ENCODE measurements at regions not wholly inside any gene's neighbourhood (a gene's known extent, or its start where the extent isn't known, plus 50 kb on each side); places are given as distances from the start of the nearest gene placed in this dataset.
"Not testable (repeated sequence)": the region's sequence is repeated elsewhere in the genome, so short reads cannot be mapped to it uniquely, and the experiment has no call there.

DNA sequence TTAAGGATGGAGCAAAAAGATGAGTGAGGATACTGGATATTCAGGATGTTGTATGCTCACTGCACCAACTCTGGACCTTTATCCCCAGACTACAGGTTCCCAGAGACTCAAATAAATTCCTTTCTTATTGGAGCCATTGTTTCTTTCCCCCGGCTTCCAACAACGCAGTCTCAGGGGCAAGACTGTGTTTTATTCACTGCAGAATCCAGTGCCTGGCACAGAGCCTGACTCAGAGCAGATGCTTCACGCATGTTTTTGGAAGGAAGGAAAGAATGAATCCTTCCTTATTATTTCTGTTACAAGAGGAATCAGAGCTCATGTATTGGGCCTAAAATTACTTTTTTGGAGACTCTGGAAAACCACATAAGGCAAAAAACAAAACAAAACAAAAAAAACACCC, 96.0 kb upstream of the VGLL4 start:
- no peak for DNase-seq

DNA sequence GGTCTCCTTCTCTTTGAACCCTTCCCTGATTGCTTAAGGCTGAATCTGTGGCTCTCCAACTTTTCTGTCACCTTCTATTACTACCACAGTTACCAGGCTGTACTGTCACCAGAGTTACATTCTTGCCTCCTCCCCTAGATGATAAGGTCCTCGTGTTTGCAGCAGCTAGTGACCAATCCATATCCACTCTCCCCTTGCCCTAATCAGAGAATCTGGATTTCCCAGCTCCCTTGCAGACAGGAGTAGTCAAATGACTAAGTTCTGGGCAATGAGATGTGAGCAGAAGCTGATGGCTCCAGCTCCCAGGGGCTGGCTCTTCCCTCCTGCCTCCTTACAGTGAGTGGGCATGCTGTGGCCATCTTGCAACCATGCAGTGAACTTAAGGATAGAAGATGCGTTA, 95.4 kb upstream of the VGLL4 start:
- DNase-seq: no peak

DNA sequence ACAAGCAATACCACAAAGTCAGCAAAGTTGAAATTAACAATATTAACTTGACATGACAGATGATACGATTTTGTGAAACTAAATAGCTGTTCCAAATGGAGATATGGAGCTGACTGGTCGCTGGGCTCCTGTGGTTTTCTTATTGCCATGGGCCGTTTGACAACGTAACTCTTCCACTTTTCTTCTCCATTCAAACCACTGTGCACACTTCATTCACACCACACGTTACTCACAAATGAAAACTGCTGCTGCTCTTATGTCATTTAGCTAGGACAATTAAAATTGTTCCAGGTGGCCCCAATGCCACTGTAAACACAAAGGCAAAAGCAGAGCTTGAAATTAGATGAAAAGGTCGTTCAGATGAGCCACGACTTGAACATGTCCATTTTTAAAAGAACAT, 94.0 kb upstream of the VGLL4 start:
- DNase-seq: no peak

DNA sequence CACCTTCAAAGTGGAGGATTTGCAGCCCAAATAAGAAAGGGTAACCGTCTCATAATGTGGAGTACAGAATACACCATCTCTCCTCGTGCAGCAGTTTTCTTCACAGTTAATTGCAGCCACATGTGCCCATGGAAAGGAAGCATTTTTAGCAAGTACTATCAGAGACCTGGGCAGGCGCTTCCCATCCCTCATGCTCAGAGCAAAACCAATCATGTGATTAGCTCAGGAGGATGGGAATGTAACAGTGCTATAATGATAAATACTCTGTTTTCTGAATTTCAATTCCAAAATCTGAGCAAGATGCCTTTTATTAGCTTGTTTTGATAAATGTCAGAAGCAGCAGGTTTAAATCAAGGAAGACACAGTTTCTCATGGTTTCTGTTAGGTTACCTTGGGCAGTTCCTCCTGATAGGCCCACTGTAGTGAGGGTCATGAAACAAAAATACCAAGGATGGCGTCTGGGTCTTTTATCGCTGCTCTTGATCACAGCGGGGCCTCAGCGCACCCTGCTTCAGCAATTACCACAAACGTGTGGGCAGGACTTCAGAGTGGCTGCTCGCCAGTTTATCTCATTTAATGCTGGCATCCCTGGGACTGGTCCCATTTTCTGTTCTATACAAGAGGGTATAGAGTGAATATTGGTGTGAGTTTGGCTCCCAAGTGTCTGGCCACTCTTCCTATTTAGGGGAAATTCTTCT, 92.6 kb upstream of the VGLL4 start:
- DNase-seq: no peak

DNA sequence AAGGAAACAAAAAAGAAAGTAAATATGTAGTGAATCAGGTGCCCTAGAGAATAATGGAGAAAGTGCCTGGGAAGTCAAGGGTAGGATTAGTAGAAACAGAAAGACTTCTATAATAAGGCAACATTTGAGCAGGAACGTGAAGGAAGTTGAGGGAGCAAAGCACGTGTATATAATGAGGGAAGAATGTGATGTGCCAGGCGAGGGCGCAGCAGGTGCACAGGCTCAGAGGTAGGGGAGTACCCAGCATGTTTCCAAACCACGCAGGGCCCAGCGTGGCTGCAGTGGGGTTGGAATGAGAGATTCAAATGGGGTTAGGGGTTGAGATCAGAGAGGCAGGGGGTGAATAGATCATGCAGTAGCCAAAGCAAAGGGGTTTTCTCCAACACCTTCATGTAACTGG, 91.9 kb upstream of the VGLL4 start:
- no peak for DNase-seq

DNA sequence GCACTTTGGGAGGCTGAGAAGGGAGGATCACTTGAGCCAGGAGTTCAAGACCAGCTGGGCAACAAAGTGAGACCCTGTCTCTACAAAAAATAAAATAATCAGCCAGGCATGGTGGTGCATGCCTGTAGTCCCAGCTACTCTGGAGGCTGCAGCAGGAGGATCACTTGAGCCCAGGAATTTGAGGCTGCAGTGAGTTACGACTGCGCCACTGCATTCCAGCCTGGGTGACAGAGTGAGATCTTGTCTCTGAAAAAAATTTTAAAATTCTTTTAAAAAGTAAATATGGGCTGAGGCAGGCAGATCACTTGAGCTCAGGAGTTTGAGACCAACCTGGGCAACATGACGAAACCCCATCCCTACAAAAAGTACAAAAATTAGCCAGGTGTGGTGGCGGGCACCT, 91.4 kb upstream of the VGLL4 start:
- not testable (repeated sequence) for DNase-seq

DNA sequence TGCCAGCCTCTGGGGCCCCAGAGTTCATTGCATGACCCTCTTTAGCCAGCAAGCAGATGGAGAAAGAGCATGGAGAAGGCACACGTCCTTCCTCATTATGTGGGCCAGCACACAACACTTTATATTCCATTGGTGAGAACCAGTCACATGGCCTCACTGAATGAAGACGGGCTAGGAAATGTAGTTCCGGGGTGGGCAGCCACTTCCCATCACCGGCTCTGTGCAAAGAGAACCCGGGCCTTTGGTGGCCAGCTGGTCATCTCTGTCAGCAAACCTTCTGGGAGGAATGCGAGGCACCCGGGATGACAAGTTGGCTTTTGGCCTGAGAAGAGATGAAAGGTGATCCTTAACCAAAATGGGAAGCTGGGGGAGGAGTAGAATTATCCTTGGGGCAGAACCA, 90.2 kb upstream of the VGLL4 start:
- no peak for DNase-seq

DNA sequence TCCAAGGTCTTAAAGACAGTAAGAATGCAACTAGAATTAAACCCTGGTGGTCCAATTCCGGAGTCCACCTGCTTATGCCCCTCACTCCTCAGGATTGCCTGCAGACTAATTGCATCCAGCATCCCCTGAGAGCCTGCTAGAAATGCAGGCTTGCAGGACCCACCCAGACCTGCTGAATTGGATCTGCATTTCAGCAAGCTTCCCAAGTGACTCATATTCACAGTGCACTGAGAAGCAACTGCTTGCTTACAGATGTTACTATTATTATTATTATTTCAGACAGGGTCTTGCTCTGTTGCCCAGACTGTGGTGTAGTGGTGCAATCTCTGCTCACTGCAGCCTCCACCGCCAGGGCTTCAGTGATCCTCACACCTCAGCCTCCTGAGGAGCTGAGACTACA, 83.5 kb upstream of the VGLL4 start:
- DNase-seq: no peak

DNA sequence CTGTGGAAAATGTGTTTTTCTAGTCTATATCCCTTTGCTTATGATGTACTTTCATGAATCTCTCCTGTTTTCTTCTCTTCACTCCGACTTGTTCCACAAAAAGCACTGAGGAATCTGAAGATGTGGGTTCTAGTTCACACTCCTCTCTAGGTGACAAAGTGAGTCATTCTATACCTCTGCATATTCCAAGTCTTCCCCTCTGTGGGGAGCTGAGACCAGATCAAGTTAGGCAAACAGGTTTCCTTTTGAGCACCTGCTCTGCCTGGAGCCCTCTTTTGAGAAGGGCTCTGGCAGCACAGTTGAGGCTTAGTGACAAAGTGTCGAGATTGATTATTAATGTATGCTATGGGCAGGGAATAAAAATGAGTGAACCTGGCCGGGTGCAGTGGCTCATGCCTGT, 82.4 kb upstream of the VGLL4 start:
- no peak for DNase-seq

DNA sequence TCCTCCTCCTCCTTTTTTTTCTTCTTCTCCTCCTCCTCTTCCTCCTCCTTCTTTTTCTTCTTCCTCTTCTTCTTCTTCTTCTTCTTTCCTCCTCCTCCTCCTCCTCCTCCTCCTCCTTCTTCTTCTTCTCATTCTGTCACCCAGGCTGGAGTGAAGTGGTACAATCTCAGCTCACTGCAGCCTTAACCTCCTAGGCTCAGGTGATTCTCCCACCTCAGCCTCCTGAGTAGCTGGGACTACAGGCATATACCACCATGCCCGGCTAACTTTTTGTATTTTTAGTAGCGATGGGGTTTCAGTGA, 81.6 kb upstream of the VGLL4 start:
- not testable (repeated sequence) for DNase-seq

DNA sequence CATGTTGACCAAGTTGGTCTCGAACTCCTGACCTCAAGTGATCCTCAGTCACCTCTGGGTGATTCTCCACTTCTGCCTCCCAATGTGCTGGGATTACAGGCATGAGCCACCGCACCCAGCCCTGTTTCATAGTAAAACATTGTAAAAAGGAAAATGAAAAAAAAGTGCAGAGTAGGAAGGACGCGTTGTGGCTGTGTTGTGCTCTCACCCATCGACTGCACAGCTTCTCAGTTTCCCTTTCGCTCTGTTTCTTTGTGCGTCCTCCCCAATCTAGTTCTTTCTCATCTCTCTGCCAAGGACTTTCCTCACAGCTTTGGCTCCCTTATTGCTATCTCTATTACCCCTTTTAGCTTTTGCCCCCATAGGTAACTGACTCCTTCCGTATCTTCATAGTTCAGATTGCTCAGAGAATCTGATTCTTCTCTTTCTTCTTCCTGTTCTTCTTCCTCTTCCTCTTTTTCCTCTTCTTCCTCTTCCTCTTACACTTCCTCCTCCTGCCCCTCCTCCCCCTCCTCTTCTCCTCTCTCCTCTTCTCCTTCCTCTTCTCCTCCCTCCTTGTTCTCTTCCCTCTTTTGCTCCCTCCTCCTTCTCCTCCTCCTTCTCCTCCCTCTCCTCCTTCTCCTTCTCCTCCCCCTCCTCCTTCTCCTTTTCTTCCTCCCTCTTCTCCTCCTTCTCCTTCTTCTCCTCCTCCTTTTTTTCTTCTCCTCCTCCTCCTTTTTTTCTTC, 81.1 kb upstream of the VGLL4 start:
- DNase-seq: no peak

DNA sequence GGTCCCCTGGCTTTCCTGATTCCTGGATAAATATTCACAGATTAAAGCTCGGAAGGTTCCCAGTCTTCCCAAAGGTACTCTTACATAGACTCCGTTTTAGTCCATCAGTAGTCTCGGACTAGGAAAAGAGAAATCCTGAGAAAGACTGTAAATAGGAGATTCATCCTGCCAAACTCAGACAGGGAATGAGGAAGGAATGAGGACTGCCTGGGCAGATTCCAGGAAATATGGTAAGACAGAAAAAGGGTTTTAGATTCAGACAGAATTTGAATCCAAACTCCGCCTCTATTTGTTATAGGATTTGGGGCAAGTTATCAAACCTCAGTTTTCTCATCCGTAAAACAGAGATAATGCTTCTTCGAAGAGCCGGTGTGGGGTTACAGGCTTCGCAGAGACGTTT, 77.8 kb upstream of the VGLL4 start:
- no peak for DNase-seq

DNA sequence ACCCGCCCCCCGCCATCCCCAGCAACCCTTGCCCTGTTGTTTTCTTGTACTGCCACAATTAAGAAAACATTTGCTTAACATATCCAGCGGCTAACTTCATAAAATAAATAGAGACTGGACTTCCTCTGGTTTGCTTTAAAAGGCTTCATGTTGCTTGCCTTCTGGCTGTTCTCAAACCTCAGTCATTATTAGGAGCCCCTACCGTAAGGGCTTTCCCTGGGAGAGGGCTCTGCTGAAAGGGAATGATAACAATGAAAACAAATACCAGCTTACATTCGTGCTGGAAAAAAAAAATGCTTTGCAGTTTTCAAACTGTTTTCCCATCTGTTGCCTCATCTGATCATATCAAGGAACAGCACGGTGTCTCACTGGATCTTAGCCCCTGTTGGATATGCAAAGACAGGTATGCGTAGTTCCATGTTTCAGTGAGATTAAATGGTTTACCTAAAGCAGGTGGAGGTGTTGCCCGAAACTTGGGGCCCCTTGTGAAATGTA, 77.2 kb upstream of the VGLL4 start:
- DNase-seq: no peak

DNA sequence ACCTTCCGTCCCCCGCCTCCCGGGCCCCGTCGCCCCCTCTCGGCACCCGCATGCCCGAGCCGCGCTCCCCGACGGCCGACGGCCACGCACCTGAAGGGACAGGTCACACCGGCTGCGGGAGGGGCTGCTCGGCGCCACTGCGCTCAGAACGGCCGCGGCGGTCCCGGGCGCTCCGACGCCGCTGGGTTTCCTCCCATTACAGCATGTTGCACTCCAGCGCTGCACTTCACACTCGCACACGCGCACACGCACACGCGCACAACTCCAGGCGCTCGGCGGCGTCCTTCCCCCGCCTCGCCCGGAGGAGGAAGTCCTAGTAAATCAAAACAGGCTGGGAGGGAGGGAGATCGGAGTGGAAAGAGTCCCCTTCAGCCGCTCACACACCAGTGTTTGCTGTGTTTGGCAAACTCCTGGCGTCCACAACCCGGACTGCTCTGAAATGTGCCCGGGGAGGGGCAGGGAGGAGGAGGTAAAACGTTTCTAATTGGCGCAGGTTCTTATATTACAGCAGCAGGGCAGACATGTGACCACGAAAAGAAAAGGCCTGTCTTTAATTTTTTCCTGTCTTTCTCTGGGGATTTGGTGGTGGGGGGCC, 76.7 kb upstream of the VGLL4 start:
- peak; percentile 80 for DNase-seq

DNA sequence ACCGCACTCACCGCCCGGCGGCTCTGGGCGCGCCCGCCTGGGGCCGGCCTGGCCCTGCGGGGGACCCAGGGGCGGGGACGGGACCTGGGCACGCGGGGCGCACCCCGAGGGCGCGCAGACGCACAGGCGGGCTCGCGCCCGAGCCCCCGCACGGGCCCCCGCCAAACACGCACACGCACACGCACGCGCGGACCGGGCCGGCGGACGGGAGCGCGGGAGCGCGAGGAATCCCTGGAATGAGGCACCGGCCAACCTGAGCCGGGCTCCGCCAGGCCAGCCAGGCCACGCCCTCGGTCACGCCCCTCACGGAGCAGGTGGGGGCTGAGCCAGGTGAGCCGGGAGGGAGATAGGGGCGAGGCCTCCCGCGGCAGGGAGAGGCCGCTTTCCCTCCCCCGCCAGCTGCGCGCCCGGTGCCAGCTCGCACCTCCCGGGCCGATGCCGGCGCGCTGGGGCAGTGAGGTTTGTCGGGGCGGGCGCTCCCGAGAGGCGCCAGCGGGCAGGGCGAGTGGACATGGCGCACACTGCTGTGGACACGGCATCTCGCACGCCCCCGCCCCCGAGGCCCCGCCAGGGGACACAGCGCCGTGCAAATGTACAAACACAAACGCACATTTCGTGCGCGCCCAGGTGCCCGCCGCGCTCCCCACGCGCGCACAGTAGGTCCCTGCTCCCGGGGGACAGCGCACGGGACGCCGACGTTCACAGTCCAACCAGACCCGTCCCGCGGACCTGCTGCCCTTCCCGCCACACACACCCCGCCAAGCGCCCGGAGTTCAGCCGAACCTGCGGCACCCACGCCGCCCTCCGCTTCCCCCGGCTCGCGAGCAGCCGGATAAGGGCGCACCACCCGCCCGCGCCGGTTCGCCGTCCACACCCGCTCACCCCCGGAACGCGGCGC, 75.9 kb upstream of the VGLL4 start:
- peak; percentile 88 for DNase-seq

DNA sequence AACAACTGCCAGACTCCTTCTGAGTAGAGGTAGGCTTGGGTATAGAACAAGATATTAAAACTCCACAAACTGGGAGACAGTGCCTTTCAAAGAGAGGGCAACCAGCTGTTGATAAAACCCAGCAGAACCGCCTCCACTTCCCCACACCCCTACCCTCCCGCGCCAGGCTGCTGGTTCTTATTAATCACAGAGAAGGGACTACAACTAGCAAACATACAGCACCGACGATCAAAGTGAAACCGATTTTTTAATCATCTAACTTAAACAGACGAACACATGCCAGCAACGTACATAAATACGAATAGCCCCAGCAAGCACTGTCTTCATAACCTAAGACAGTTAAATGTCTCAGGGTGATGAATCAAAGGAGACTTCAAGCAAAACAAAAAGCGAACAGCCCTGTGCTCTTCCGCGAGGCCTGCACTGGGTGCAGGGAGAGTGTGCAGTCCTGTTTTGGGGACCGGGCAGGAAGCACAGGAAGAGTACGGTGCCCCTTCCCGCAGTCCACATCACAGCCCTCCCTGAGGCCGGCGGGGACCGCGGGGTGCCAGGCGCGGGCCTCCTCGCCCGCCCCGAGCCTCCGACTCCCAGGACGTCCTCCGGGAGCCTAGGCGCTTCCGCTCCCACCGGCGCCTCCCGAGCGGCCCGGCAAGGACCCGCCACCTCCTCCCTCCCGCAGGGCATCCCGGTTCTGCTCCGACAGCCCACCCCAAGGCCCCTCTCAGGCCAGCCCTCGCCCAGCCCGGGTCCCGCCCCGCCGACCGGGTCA, 75.1 kb upstream of the VGLL4 start:
- peak; percentile 64 for DNase-seq

DNA sequence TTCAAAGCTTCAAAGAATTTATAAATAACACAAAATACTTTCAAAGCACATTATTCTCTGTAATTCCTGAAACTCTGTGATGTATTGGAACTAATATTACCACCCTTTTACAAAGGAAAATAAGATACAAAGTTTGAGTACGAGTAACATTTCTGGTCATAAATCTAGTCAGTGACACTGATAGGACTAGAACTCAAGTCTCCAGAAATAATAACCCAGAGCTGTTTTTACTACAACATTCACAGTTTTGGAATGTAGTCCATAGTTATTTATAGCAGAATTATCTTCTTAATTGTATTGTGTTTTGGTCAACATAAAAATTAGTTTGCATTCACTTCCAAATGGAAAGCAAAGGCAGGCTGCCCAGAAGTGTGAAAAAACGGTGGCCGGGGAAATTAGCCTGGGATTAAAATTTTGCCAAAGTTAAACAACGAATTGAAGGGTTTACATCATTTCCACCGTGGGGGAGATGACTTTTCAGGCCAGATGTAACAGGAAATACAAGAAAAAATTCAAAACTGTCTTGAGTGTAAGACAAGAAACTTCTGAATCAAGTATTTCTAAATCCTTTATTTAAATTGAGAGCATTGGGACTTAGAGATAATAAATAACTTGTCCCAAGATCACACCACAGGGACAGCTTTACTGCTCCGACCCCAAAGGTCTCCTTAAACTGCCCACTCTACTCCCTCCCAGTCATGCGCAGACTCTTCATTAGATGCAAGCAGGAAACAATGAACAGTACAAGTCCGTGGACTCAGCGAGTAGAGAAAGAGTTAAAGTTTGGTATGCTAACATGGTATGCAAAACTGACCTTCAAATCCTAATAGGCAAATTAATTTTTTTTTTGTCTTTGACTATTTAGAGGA, 74.3 kb upstream of the VGLL4 start:
- DNase-seq: no peak

DNA sequence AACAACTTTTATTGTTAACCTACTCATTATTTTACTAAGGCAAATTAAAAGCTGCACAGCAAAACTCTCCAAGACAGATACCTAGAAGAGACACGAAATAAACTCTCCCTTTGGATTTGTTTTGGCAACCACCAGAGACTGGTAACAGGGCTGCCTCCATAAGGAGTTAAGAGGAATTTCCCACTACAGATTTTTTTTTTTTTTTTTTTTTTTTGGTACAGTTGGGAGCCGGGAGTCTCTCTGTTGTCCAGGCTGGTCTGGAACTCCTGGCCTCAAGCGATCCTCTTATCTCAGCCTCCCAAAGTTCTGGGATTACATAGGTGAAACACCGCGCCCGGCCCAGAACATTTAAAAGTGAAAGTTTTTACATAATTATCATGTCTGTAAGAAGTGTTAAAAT, 73.6 kb upstream of the VGLL4 start:
- no peak for DNase-seq

DNA sequence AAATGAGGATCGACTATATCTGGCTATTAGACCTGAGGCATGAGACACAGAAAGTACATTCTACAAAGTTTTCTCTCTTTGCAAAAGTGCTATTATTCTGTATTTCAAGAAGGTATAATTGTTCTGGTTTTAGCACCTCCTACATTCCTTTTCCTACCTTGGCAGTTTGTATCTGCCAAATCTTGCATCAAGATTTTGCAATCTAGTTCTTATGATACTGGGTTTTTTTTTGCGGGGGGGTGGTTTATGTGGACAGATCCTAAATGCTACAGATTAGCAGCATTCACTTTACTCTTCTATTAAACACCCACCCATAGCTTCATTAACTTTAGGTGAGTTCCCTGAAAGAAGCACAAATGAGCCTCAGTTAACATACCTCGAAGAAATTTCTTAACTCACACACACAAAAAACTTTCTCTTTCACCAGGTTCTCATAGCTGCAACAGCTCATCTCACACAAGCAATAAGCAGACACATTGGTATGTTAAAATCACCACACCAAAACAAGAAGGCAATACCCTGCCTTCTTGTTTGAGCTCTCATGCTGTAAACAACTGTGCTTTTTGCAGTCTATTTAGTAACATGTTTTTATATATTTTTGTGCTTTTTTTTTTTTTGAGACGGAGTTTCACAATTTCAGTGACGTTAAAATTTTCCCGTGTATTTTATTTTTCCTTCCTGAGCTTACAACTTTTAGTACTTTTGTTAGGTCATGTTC, 73.0 kb upstream of the VGLL4 start:
- DNase-seq: no peak

DNA sequence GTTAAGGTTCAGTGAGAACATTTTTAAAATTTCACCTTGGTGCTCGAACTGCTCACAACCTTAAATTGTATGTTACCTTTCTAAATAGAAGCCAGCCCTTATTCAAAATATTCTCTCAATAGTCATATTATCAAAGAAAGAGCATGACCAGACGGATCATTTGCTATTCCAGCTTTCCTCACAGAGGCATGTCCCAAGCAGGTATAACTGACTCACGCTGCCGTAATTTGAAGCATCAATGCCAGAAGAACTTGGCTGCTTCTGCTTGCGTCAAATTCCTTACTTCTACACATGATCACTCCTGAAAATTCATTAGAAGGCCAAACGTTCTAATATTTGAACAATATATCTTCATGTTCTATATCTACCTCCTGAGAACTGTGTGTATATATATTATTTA, 69.5 kb upstream of the VGLL4 start:
- DNase-seq: no peak

DNA sequence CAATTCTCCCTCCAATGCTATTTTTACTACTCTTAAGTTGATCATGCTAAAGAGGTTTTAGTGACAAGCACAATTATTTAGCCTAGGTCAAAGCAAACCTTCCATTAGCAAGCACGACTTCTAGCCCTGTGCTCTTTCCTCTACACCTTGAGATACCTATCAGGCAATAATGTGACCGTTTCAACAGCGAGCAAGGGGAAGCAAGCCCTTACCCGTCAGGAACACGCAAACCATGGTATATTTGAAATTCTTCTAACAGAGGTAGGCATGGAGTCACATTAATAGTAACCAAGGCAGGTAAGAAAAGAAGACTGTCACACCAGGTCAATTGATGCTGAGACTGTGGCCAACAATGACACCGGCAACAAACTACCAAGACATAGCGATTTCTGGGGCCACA, 68.9 kb upstream of the VGLL4 start:
- DNase-seq: no peak

Measured in activated CD8-positive, alpha-beta memory T cell treated with anti-CD3 and anti-CD28 coated beads for 24 hours (primary cell).